Activated CD4-positive, alpha-beta T cell treated with anti-CD3 and anti-CD28 coated beads, Interleukin-2, amount 10 ng/mL, durations not matched to agents 24 days and 14 days (primary cell): ENCODE measurements at regions not wholly inside any gene's neighbourhood (a gene's known extent, or its start where the extent isn't known, plus 50 kb on each side); places are given as distances from the start of the nearest gene placed in this dataset.
"Not testable (repeated sequence)": the region's sequence is repeated elsewhere in the genome, so short reads cannot be mapped to it uniquely, and the experiment has no call there.

Experiments used
- DNase-seq: peaks from one replicate; pipeline ENCODE4 v3.0.0; 2022
- H3K27ac Mint-ChIP-seq: one replicate; pipeline ENCODE4 v1.8.0; 2022; ENCODE audit warnings: mild to moderate bottlenecking, mixed read lengths
- H3K27me3 Mint-ChIP-seq: one replicate; pipeline ENCODE4 v1.8.0; 2022; ENCODE audit warnings: mixed read lengths
- H3K36me3 Mint-ChIP-seq: one replicate; pipeline ENCODE4 v1.8.0; 2022; ENCODE audit warnings: low read depth, mild to moderate bottlenecking, mixed read lengths
- H3K4me1 Mint-ChIP-seq: one replicate; pipeline ENCODE4 v1.8.0; 2021; ENCODE audit warnings: mixed read lengths
- H3K4me3 Mint-ChIP-seq: one replicate; pipeline ENCODE4 v1.8.0; 2022; ENCODE audit warnings: mild to moderate bottlenecking, moderate library complexity, mixed read lengths
- H3K9me3 Mint-ChIP-seq: one replicate; pipeline ENCODE4 v1.8.0; 2021; ENCODE audit warnings: mixed read lengths
- intact Hi-C: fragments of 100-400 bp; cut with micrococcal nuclease; formaldehyde crosslinking; loops from one replicate; pipeline ENCODE4 v1.15.1; 2023

GRCh38 chr4:23097251-23097650 lies 404.5 kb downstream of the GBA3 start:
- Mint-ChIP-seq H3K9me3 (no peaks in the 10 kb centered on the region), H3K4me3 (no peak overlapping the region), H3K36me3 (no peaks in the 10 kb centered on the region), H3K27me3 (no peaks in the 10 kb centered on the region), H3K27ac (no peak overlapping the region), H3K4me1 (no peaks in the 10 kb centered on the region)
- intact Hi-C loops: no loop called here
- DNase-seq: no peak

DNA sequence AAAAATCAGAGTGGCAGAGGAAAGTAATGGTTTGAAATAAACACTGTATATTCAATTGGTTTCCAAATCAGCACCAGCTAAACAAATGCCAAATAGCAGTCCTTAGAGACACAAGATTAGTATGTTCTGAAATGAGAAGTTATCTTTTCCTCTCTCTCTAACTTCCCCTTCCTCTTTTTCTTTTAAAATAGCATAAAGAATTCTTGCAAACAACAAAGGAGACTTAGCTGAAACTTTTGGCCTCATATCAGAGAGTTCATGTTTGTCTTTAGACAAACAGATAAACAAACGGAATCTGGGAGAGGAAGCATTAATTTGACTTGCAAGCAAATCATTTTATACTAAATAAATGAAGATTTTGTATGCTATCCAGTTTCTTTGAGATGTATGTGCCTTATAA lies 399.0 kb downstream of the GBA3 start:
- intact Hi-C loops: no loop called here
- Mint-ChIP-seq H3K9me3 (no peaks in the 10 kb centered on the region), H3K27me3 (no peaks in the 10 kb centered on the region), H3K4me3 (no peak overlapping the region), H3K27ac (no peak overlapping the region), H3K4me1 (no peaks in the 10 kb centered on the region), H3K36me3 (no peaks in the 10 kb centered on the region)
- DNase-seq: no peak

DNA sequence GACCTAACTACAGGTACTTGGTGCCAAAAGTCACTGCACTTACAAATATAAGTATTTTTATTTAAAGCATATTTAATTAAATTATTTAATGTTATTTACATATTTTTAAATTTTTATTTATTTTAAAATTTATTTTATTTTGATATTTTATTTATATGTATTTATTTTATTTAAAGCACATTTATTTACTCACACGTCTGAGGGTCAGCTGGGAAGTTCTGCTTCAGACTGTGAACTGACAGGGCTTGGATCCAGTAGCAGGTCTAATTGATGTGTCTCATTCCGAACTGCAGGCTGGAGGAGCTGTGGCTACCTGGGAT lies 392.5 kb downstream of the GBA3 start:
- Mint-ChIP-seq H3K36me3 (no peaks in the 10 kb centered on the region), H3K9me3 (peaks cover 7% of the 10 kb centered on the region), H3K27ac (no peak overlapping the region), H3K4me1 (no peaks in the 10 kb centered on the region), H3K4me3 (no peak overlapping the region), H3K27me3 (no peaks in the 10 kb centered on the region)
- no peak for DNase-seq
- intact Hi-C loops: no loop called here

- Mint-ChIP-seq H3K36me3 (no peaks in the 10 kb centered on the region), H3K9me3 (peaks cover 7% of the 10 kb centered on the region), H3K4me1 (no peaks in the 10 kb centered on the region), H3K27me3 (no peaks in the 10 kb centered on the region), H3K27ac (no peak overlapping the region), H3K4me3 (no peak overlapping the region)
- DNase-seq: no peak
- intact Hi-C loops: no loop called here
Observed at GRCh38 chr4:23084559-23085248, 392.0 kb downstream of the GBA3 start.

DNA sequence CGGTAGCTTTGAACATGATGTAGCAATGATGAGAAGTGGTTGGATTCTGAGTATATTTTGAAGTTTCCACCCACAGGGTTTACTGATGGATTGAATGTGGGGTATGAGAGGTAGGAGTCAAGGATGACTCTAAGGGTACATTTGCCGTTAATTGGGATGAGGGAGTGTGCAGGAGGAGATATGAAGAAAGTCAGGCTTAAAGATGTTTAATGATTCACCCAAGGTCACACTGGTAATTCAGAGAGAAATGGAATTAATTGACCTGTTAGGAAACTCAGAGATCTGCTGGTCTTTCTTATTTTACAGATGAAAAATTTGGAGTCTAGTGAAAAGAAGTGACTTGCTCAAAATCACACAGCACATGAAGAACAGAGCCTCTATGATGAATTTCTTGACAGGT lies 390.7 kb downstream of the GBA3 start:
- H3K27me3 Mint-ChIP-seq: no peaks in the 10 kb centered on the region
- H3K4me3 Mint-ChIP-seq: no peak overlapping the region
- no peaks in the 10 kb centered on the region for H3K36me3 Mint-ChIP-seq
- peaks cover 9% of the 10 kb centered on the region for H3K9me3 Mint-ChIP-seq
- no peak overlapping the region for H3K27ac Mint-ChIP-seq
- intact Hi-C loops: no loop called here
- H3K4me1 Mint-ChIP-seq: no peaks in the 10 kb centered on the region
- DNase-seq: no peak

DNA sequence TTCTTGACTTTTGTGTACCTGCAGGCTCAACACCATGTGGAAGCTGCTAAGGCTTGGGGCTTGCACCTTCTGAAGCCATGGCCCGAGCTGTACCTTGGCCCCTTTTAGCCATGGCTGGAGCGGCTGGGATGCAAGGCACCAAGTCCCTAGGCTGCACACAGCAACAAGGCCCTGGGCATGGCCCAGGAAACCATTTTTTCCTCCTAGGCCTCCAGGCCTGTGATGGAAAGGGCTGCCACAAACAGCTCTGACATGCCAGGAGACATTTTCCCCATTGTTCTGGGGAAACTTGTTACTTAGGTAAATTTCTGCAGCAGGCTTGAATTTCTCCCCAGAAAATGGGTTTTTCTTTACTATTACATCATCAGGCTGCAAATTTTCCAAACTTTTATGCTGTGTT lies 387.4 kb downstream of the GBA3 start:
- DNase-seq, H3K36me3 Mint-ChIP-seq, H3K27ac Mint-ChIP-seq, intact Hi-C loops, H3K27me3 Mint-ChIP-seq, H3K4me1 Mint-ChIP-seq, H3K4me3 Mint-ChIP-seq: not testable (repeated sequence)
- peaks cover 10% of the 10 kb centered on the region for H3K9me3 Mint-ChIP-seq

DNA sequence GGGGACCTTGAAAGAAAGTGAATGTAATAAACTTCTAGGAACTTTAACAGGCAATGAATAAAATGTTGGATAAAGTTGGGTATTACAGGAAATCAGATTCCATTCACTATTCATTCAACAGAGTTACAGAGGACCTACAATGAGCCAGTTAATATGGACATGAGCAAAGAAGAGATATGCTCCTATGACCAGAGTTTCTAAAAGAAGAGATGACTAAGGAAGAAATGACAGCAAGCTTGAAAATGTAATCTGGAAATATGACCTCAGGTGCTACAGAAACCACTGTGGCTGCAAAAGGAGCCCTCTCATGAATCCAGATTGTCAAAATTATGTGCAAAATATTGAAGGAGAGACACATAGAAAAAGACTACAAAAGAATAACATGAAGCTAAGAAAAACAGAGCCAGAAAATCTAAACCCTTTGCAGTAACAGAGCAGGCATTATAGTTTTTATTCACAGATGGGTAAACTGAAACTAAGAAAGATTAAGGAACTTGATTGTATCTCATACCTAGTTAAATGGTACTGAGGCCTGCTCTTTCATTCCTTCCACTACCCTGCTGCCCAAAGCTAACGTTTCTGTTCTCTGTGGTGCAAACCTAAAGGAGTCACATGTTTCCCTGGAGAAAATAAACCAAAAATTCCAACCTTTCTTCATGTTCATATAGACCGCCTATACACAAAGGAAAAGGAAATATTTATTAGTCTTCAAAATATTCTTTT lies 378.3 kb downstream of the GBA3 start:
- Mint-ChIP-seq H3K36me3 (no peaks in the 10 kb centered on the region), H3K9me3 (no peaks in the 10 kb centered on the region), H3K4me3 (no peak overlapping the region), H3K27ac (no peak overlapping the region), H3K27me3 (no peaks in the 10 kb centered on the region), H3K4me1 (no peaks in the 10 kb centered on the region)
- intact Hi-C loops: no loop called here
- no peak for DNase-seq

GRCh38 chr4:23068756-23069155 lies 376.0 kb downstream of the GBA3 start:
- no peaks in the 10 kb centered on the region for H3K27me3 Mint-ChIP-seq
- no peak for DNase-seq
- H3K36me3 Mint-ChIP-seq: no peaks in the 10 kb centered on the region
- no peaks in the 10 kb centered on the region for H3K4me1 Mint-ChIP-seq
- H3K9me3 Mint-ChIP-seq: no peaks in the 10 kb centered on the region
- H3K27ac Mint-ChIP-seq: no peak overlapping the region
- intact Hi-C loops: no loop called here
- no peak overlapping the region for H3K4me3 Mint-ChIP-seq

DNA sequence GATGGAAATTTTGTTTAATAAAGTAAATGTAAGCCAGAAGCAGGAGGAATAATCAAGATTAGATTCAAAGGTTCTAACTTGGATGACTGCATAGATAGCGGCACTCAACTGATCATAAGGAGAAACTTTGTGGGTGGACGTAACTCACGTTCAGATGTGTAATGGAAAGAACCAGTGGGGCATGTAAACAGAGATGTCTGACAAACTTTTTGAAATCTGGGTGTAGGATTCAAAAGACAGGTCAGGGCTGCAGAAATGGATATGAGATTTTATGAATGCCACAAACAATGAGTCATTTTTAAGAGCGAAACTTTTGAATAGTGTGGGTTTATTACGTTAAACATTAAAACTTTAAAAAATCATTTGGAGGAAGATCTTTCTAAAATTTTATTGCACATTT lies 375.6 kb downstream of the GBA3 start:
- Mint-ChIP-seq H3K4me3 (no peak overlapping the region), H3K9me3 (no peaks in the 10 kb centered on the region), H3K27ac (no peak overlapping the region), H3K27me3 (no peaks in the 10 kb centered on the region), H3K4me1 (no peaks in the 10 kb centered on the region), H3K36me3 (no peaks in the 10 kb centered on the region)
- intact Hi-C loops: no loop called here
- DNase-seq: no peak

DNA sequence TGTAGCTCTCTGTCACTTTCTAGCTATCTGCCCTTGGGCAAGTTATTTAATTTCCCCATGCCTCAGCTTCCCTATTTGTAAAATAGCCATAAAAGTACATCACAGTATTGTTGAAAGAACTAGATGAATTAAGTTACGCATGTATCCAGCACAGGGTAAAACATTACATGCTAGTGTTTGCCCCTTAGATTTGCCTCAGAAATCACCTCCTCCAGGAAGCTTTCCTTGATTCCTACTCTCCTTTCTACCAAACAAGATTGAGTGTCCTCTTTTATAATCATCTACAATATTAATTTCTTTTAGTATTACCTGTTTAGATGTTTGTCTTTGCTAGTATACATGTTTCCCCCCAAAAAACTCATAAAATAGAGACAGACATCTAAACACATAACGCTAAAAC lies 369.5 kb downstream of the GBA3 start:
- no peak for DNase-seq
- Mint-ChIP-seq H3K36me3 (no peaks in the 10 kb centered on the region), H3K27me3 (no peaks in the 10 kb centered on the region), H3K9me3 (no peaks in the 10 kb centered on the region), H3K27ac (no peak overlapping the region), H3K4me3 (no peak overlapping the region), H3K4me1 (no peaks in the 10 kb centered on the region)
- intact Hi-C loops: no loop called here

DNA sequence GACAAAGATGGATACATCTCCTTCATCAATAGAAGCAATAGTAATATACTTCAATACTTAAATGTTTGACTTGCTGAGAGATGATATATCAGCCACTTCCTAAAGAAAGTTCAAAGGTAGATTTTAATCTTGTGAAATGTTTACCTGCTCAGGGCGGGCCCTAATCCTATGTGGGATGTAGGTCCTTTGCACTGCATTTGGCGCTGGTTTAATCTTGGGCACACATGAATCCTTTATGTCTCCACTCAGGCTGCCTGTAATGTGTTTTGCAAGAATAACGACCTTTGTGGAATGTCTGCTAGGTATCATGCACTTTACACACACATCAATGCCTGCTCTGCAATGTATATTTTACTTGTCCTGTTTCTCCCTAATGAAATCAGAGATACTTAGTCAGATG lies 368.7 kb downstream of the GBA3 start:
- intact Hi-C loops: no loop called here
- Mint-ChIP-seq H3K27me3 (no peaks in the 10 kb centered on the region), H3K9me3 (no peaks in the 10 kb centered on the region), H3K4me1 (no peaks in the 10 kb centered on the region), H3K36me3 (no peaks in the 10 kb centered on the region), H3K4me3 (no peak overlapping the region), H3K27ac (no peak overlapping the region)
- DNase-seq: no peak

GRCh38 chr4:23060776-23061175 lies 368.0 kb downstream of the GBA3 start:
- Mint-ChIP-seq H3K27me3 (no peaks in the 10 kb centered on the region), H3K9me3 (no peaks in the 10 kb centered on the region), H3K36me3 (no peaks in the 10 kb centered on the region), H3K27ac (no peak overlapping the region), H3K4me1 (no peaks in the 10 kb centered on the region), H3K4me3 (no peak overlapping the region)
- intact Hi-C loops: no loop called here
- no peak for DNase-seq

GRCh38 chr4:23058165-23058776 lies 365.5 kb downstream of the GBA3 start:
- Mint-ChIP-seq H3K36me3 (no peaks in the 10 kb centered on the region), H3K27ac (no peak overlapping the region), H3K4me1 (no peaks in the 10 kb centered on the region), H3K9me3 (no peaks in the 10 kb centered on the region), H3K4me3 (no peak overlapping the region), H3K27me3 (no peaks in the 10 kb centered on the region)
- intact Hi-C loops: no loop called here
- DNase-seq: no peak

DNA sequence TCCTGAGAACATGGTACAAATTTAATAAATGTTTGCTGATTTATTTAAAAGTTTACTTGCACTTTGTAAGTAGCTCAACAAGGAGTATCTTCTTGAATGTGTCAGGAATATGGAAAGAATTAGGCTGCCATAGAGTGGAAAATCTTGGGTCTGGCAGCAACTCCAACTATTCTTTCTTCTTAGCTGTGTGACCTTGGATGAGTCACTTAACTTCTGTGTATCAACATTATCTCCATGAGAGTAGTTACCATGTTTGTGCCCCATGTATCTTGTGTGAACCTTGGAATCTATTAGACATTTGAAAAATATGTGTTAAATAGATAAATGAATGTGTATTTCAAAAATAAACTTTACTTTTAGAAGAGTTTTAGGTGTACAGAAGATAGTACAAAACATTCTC lies 348.8 kb downstream of the GBA3 start:
- H3K4me1 Mint-ChIP-seq: no peaks in the 10 kb centered on the region
- no peaks in the 10 kb centered on the region for H3K27me3 Mint-ChIP-seq
- H3K9me3 Mint-ChIP-seq: no peaks in the 10 kb centered on the region
- intact Hi-C loops: no loop called here
- no peaks in the 10 kb centered on the region for H3K36me3 Mint-ChIP-seq
- no peak for DNase-seq
- no peak overlapping the region for H3K27ac Mint-ChIP-seq
- no peak overlapping the region for H3K4me3 Mint-ChIP-seq

DNA sequence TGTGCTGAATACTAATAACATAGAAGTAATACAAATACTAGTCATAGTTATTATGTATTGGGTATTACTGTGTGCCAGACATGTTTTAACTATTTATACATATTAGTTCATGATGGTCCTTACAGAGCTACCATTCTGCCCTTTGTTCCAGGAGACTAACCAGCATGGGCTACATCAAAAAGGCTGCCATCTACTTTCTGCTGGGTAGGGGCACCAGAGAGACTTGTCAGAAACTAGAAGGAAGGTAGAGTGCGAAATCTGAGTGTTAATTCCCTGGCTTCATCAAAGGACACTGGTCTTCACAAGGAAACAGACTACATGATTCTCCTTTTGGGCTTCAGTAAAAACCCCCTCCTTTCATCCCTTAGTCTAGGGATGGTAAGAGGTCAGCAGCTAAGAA lies 347.8 kb downstream of the GBA3 start:
- no peaks in the 10 kb centered on the region for H3K36me3 Mint-ChIP-seq
- H3K9me3 Mint-ChIP-seq: no peaks in the 10 kb centered on the region
- DNase-seq: no peak
- H3K27ac Mint-ChIP-seq: no peak overlapping the region
- no peaks in the 10 kb centered on the region for H3K27me3 Mint-ChIP-seq
- no peaks in the 10 kb centered on the region for H3K4me1 Mint-ChIP-seq
- intact Hi-C loops: no loop called here
- no peak overlapping the region for H3K4me3 Mint-ChIP-seq
